ENCODE measurements at regions not wholly inside any gene's neighbourhood (a gene's known extent, or its start where the extent isn't known, plus 50 kb on each side); places are given as distances from the start of the nearest gene placed in this dataset.

- TF ChIP-seq EZH2 (optimal IDR thresholded peaks at IDR 0.05; ENCODE audit: low read depth, low read length) = no peak
- TF ChIP-seq CTCF (IDR thresholded peaks at IDR 0.05; ENCODE audit: low read length) = no peak
- TF ChIP-seq EZH2phosphoT487 (IDR thresholded peaks at IDR 0.05; ENCODE audit: low read length) = no peak
- no peaks in the 10 kb centered on the region for H3K9me2 ChIP-seq (replicated peaks; ENCODE audit: insufficient read depth, low read length)
- no peak overlapping the region for H3K27ac ChIP-seq (ENCODE audit: low read length)
- H3K4me3 ChIP-seq (ENCODE audit: low read length) = no peak overlapping the region
- H3K36me3 ChIP-seq (replicated peaks; ENCODE audit: insufficient read depth, low read length) = no peaks in the 10 kb centered on the region
- H4K20me1 ChIP-seq (ENCODE audit: insufficient read depth, low read length) = no peaks in the 10 kb centered on the region
- no peak overlapping the region for H2AFZ ChIP-seq (ENCODE audit: low read length)
- H3K4me1 ChIP-seq (ENCODE audit: low read length) = no peaks in the 10 kb centered on the region
- H3K27me3 ChIP-seq (replicated peaks; ENCODE audit: insufficient read depth, low read length) = no peaks in the 10 kb centered on the region
- no peak for DNase-seq
- H3K4me2 ChIP-seq (ENCODE audit: low read depth, low read length) = no peak overlapping the region
- no peaks in the 10 kb centered on the region for H3F3A ChIP-seq (ENCODE audit: insufficient read depth, low read length)
- no peak overlapping the region for H3K9ac ChIP-seq (ENCODE audit: low read length)
- no peaks in the 10 kb centered on the region for H3K9me3 ChIP-seq (replicated peaks; ENCODE audit: insufficient read depth, low read length)
- H3K79me2 ChIP-seq (ENCODE audit: low read length) = no peaks in the 10 kb centered on the region
Measured at GRCh38 chr2:151021747-151022452, 239.8 kb downstream of the RBM43 start.

DNA sequence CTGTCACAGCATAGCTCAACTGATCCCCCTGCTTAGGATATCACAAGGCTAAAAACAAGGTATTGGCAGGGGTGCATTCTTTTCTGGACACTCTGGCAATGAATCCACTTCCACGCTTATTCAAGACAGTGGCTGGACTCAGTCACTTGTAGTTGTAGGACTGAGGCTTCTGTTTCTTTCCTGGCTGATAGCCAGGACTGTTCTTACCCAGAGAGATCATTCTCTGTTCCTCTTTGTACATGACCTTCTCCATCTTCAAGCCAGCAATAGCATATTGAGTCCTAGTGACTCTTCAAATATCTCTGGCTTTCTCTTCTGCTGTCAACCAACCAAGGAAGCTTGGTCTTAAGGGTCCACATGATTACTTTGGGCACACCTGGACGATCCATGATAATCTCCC lies 241.3 kb downstream of the RBM43 start:
- H3K79me2 ChIP-seq (ENCODE audit: low read length) = no peaks in the 10 kb centered on the region
- H2AFZ ChIP-seq (ENCODE audit: low read length) = no peak overlapping the region
- no peaks in the 10 kb centered on the region for H3K9me2 ChIP-seq (replicated peaks; ENCODE audit: insufficient read depth, low read length)
- H3K9ac ChIP-seq (ENCODE audit: low read length) = no peak overlapping the region
- H3K27me3 ChIP-seq (replicated peaks; ENCODE audit: insufficient read depth, low read length) = no peaks in the 10 kb centered on the region
- H3K4me1 ChIP-seq (ENCODE audit: low read length) = no peaks in the 10 kb centered on the region
- H4K20me1 ChIP-seq (ENCODE audit: insufficient read depth, low read length) = no peaks in the 10 kb centered on the region
- H3K9me3 ChIP-seq (replicated peaks; ENCODE audit: insufficient read depth, low read length) = no peaks in the 10 kb centered on the region
- DNase-seq = no peak
- H3K27ac ChIP-seq (ENCODE audit: low read length) = no peak overlapping the region
- no peak overlapping the region for H3K4me2 ChIP-seq (ENCODE audit: low read depth, low read length)
- H3K4me3 ChIP-seq (ENCODE audit: low read length) = no peak overlapping the region
- no peak for TF ChIP-seq EZH2 (optimal IDR thresholded peaks at IDR 0.05; ENCODE audit: low read depth, low read length)
- no peak for TF ChIP-seq CTCF (IDR thresholded peaks at IDR 0.05; ENCODE audit: low read length)
- TF ChIP-seq EZH2phosphoT487 (IDR thresholded peaks at IDR 0.05; ENCODE audit: low read length) = no peak
- H3K36me3 ChIP-seq (replicated peaks; ENCODE audit: insufficient read depth, low read length) = no peaks in the 10 kb centered on the region
- H3F3A ChIP-seq (ENCODE audit: insufficient read depth, low read length) = no peaks in the 10 kb centered on the region

GRCh38 chr2:151009437-151010175 lies 252.1 kb downstream of the RBM43 start:
- Histone ChIP-seq H3K79me2 (ENCODE audit: low read length) (no peaks in the 10 kb centered on the region), H3K9me3 (replicated peaks; ENCODE audit: insufficient read depth, low read length) (no peaks in the 10 kb centered on the region), H3K27ac (ENCODE audit: low read length) (no peak overlapping the region), H3K4me3 (ENCODE audit: low read length) (no peak overlapping the region), H3K36me3 (replicated peaks; ENCODE audit: insufficient read depth, low read length) (no peaks in the 10 kb centered on the region), H2AFZ (ENCODE audit: low read length) (no peak overlapping the region), H3F3A (ENCODE audit: insufficient read depth, low read length) (no peaks in the 10 kb centered on the region), H3K4me1 (ENCODE audit: low read length) (no peaks in the 10 kb centered on the region), H3K4me2 (ENCODE audit: low read depth, low read length) (no peak overlapping the region), H3K9me2 (replicated peaks; ENCODE audit: insufficient read depth, low read length) (no peaks in the 10 kb centered on the region), H4K20me1 (ENCODE audit: insufficient read depth, low read length) (no peaks in the 10 kb centered on the region), H3K9ac (ENCODE audit: low read length) (no peak overlapping the region), H3K27me3 (replicated peaks; ENCODE audit: insufficient read depth, low read length) (no peaks in the 10 kb centered on the region)
- no peak for DNase-seq
- TF ChIP-seq EZH2phosphoT487 (IDR thresholded peaks at IDR 0.05; ENCODE audit: low read length) = no peak
- no peak for TF ChIP-seq EZH2 (optimal IDR thresholded peaks at IDR 0.05; ENCODE audit: low read depth, low read length)
- no peak for TF ChIP-seq CTCF (IDR thresholded peaks at IDR 0.05; ENCODE audit: low read length)
